ENCODE measurements at regions not wholly inside any gene's neighbourhood (a gene's known extent, or its start where the extent isn't known, plus 50 kb on each side); places are given as distances from the start of the nearest gene placed in this dataset.

DNA sequence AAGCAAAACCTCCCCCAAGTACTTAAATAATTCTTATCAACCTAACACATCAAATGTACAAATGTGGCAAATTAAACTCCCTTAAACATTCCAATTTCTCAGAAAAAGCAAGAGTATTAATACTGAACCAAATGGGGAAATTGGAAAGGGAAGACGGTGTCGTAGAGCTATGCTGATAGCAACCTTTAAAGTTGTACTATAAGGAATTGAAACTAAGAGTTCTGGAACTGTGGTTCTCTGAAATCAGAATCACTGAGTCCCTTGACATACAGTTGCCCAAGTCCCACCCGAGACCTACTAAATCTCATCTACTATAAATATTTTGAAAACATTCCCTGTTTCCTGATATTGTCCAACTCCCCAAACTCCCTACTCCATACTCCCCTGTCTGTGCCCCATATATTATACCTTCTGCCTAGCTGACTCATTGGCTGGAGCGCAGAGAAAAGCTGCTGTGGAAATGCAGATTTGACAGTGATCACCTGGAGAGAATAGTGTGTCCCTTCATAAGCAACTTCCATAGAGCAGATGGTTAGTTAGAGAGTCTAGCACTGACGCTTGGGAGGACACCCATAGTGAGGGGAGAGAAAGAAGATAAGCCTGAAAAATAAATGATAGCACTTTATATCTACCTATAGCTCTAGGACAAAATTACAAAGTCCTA lies 51.4 kb upstream of the ITM2B start:
- Histone ChIP-seq H3K4me1 (ENCODE audit: control insufficient read depth, insufficient read depth, low read length) (no peaks in the 10 kb centered on the region), H3K4me3 (ENCODE audit: low read length) (no peak overlapping the region), H3K36me3 (ENCODE audit: control insufficient read depth, insufficient read depth, low read length) (no peaks in the 10 kb centered on the region), H3K27ac (ENCODE audit: low read depth, low read length) (no peak overlapping the region), H3K9ac (ENCODE audit: low read length) (no peak overlapping the region), H3K27me3 (ENCODE audit: control insufficient read depth, insufficient read depth, low read length) (no peaks in the 10 kb centered on the region)

GRCh38 chr13:48178126-48178525 lies 54.9 kb upstream of the ITM2B start:
- H3K27ac ChIP-seq (ENCODE audit: low read depth, low read length) = no peak overlapping the region
- no peaks in the 10 kb centered on the region for H3K36me3 ChIP-seq (ENCODE audit: control insufficient read depth, insufficient read depth, low read length)
- no peak overlapping the region for H3K9ac ChIP-seq (ENCODE audit: low read length)
- H3K4me1 ChIP-seq (ENCODE audit: control insufficient read depth, insufficient read depth, low read length) = no peaks in the 10 kb centered on the region
- no peaks in the 10 kb centered on the region for H3K27me3 ChIP-seq (ENCODE audit: control insufficient read depth, insufficient read depth, low read length)
- H3K4me3 ChIP-seq (ENCODE audit: low read length) = no peak overlapping the region

DNA sequence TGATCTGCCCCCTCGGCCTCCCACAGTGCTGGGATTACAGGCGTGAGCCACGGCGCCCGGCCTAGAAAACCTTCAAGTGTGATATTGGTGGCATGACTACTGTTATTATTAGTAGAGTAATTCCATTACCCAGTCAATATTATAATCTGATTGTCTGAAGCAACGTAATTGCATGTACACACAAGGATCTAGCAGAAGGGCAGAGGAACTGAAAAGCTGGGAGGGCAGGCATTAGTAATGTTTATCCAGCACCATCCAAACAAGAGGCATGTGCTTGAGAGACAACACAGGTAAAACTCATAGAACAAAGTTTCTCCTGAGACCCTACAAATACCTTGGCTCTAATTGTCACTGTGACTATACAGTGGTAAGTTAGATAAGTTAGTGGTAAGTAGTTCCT lies 56.2 kb upstream of the ITM2B start:
- H3K4me3 ChIP-seq (ENCODE audit: low read length) = no peak overlapping the region
- H3K36me3 ChIP-seq (ENCODE audit: control insufficient read depth, insufficient read depth, low read length) = no peaks in the 10 kb centered on the region
- no peak overlapping the region for H3K27ac ChIP-seq (ENCODE audit: low read depth, low read length)

DNA sequence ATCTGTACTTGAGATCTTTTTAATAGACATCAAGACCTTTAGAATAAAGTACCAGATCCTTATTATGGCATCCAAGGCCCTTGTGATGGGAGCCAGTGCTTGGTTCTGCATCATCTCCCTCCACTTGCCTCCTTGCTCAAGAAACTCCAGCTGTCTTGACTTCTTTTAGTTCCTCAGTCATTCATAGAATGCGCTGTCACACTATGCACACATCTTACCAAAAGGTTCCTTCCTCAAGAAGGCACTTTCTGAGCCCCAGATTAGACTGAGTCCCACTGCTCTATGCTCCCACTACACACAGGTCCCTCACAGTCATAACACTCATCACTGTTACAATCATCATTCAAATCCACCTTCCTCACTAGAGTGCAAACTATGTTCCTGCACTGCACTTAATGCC lies 57.8 kb upstream of the ITM2B start:
- H3K27me3 ChIP-seq (ENCODE audit: control insufficient read depth, insufficient read depth, low read length) = no peaks in the 10 kb centered on the region
- H3K36me3 ChIP-seq (ENCODE audit: control insufficient read depth, insufficient read depth, low read length) = no peaks in the 10 kb centered on the region
- no peak overlapping the region for H3K9ac ChIP-seq (ENCODE audit: low read length)
- no peak overlapping the region for H3K4me3 ChIP-seq (ENCODE audit: low read length)
- no peaks in the 10 kb centered on the region for H3K4me1 ChIP-seq (ENCODE audit: control insufficient read depth, insufficient read depth, low read length)
- no peak overlapping the region for H3K27ac ChIP-seq (ENCODE audit: low read depth, low read length)

More for the DNA sequence above, 56.2 kb upstream of the ITM2B start:
- Histone ChIP-seq H3K4me1 (ENCODE audit: control insufficient read depth, insufficient read depth, low read length) (no peaks in the 10 kb centered on the region), H3K9ac (ENCODE audit: low read length) (no peak overlapping the region), H3K27me3 (ENCODE audit: control insufficient read depth, insufficient read depth, low read length) (no peaks in the 10 kb centered on the region)

- Histone ChIP-seq H3K27ac (ENCODE audit: low read depth, low read length) (no peak overlapping the region), H3K36me3 (ENCODE audit: control insufficient read depth, insufficient read depth, low read length) (no peaks in the 10 kb centered on the region), H3K27me3 (ENCODE audit: control insufficient read depth, insufficient read depth, low read length) (no peaks in the 10 kb centered on the region), H3K4me1 (ENCODE audit: control insufficient read depth, insufficient read depth, low read length) (no peaks in the 10 kb centered on the region), H3K4me3 (ENCODE audit: low read length) (no peak overlapping the region), H3K9ac (ENCODE audit: low read length) (no peak overlapping the region)
These were observed 65.1 kb upstream of the ITM2B start for GRCh38 chr13:48167866-48168265.

GRCh38 chr13:48165727-48166126 lies 67.3 kb upstream of the ITM2B start:
- Histone ChIP-seq H3K4me3 (ENCODE audit: low read length) (no peak overlapping the region), H3K36me3 (ENCODE audit: control insufficient read depth, insufficient read depth, low read length) (no peaks in the 10 kb centered on the region)

GRCh38 chr13:48165063-48165462 lies 67.9 kb upstream of the ITM2B start:
- H3K27me3 ChIP-seq (ENCODE audit: control insufficient read depth, insufficient read depth, low read length) = no peaks in the 10 kb centered on the region
- no peaks in the 10 kb centered on the region for H3K4me1 ChIP-seq (ENCODE audit: control insufficient read depth, insufficient read depth, low read length)
- H3K4me3 ChIP-seq (ENCODE audit: low read length) = no peak overlapping the region
- no peak overlapping the region for H3K9ac ChIP-seq (ENCODE audit: low read length)
- no peaks in the 10 kb centered on the region for H3K36me3 ChIP-seq (ENCODE audit: control insufficient read depth, insufficient read depth, low read length)
- no peak overlapping the region for H3K27ac ChIP-seq (ENCODE audit: low read depth, low read length)

More at GRCh38 chr13:48165727-48166126, 67.3 kb upstream of the ITM2B start:
- Histone ChIP-seq H3K27me3 (ENCODE audit: control insufficient read depth, insufficient read depth, low read length) (no peaks in the 10 kb centered on the region), H3K9ac (ENCODE audit: low read length) (no peak overlapping the region), H3K4me1 (ENCODE audit: control insufficient read depth, insufficient read depth, low read length) (no peaks in the 10 kb centered on the region), H3K27ac (ENCODE audit: low read depth, low read length) (no peak overlapping the region)

DNA sequence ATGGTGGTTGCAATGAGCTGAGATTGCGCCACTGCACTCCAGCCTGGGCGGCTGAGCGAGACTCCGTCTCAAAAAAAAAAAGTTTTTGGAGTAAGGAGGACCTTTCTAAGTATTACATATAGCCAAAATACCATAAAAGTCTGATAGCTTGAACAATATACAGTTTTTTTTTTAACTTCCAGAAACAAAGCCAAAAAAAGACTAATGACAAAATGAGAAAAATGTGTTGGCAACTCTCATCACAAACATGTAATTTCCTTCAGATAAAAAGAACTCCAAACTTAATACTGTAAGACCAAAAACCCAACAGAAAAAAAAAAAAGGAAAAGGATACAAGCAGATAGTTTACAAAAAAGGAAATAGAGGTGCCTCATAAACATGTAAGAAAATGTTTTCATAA lies 68.2 kb upstream of the MED4 start:
- no peak overlapping the region for H3K9ac ChIP-seq (ENCODE audit: low read length)
- H3K4me3 ChIP-seq (ENCODE audit: low read length) = no peak overlapping the region
- no peaks in the 10 kb centered on the region for H3K27me3 ChIP-seq (ENCODE audit: control insufficient read depth, insufficient read depth, low read length)
- H3K36me3 ChIP-seq (ENCODE audit: control insufficient read depth, insufficient read depth, low read length) = no peaks in the 10 kb centered on the region
- H3K27ac ChIP-seq (ENCODE audit: low read depth, low read length) = no peak overlapping the region
- no peaks in the 10 kb centered on the region for H3K4me1 ChIP-seq (ENCODE audit: control insufficient read depth, insufficient read depth, low read length)

DNA sequence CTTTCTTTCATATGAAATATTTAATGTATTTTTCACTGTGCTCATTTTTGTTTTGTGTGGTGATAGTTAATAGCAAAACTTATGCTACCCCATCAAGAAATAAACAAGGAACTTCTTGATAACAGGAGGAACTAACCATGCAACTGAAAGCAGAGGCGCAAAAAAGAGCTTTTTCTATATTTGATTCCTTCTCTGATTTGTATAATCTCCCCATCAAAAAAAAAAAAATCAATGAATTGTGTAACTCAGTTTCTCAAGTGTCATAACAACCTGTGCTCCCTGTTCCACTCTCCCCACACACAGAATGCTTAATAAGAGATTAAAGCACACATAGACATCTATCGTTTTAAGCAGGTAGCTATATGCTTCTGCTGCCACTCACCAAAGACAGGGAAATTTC lies 67.3 kb upstream of the MED4 start:
- Histone ChIP-seq H3K4me3 (ENCODE audit: low read length) (no peak overlapping the region), H3K9ac (ENCODE audit: low read length) (no peak overlapping the region), H3K4me1 (ENCODE audit: control insufficient read depth, insufficient read depth, low read length) (no peaks in the 10 kb centered on the region), H3K27ac (ENCODE audit: low read depth, low read length) (no peak overlapping the region), H3K36me3 (ENCODE audit: control insufficient read depth, insufficient read depth, low read length) (no peaks in the 10 kb centered on the region), H3K27me3 (ENCODE audit: control insufficient read depth, insufficient read depth, low read length) (no peaks in the 10 kb centered on the region)

DNA sequence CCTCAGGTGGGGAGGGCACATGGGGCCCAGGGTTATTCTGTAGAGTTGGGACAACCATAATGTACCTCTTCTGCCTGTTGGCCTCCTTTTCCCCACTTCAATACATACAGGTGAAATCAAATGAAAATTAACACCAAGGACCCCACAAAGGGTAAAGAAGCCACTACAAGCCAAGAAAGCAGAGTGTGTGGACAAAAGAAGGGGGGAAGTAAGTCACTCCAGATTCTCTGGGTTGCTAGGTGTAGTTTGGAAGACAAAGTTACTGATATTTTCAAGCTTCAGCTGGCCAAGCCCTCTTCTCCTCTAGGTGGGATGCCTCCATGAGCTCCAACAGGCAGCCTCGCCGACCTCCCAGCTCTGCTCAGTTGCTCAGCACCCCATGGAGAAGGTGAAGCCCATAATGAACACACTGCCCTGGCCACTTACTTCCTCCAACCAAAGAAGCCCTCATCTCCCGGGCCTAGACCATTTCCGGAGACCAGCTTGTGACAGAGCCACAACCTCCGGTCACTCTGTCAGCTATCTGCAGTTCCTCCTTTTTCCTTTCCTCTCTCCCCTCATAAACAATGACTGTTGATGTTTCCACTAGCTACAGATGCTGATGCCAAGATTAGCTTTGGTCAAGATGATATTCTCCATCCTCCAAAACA lies 66.8 kb upstream of the MED4 start:
- H3K9ac ChIP-seq (ENCODE audit: low read length) = no peak overlapping the region
- peak overlapping the region; percentile 49 for H3K27ac ChIP-seq (ENCODE audit: low read depth, low read length)
- H3K27me3 ChIP-seq (ENCODE audit: control insufficient read depth, insufficient read depth, low read length) = no peaks in the 10 kb centered on the region
- H3K4me1 ChIP-seq (ENCODE audit: control insufficient read depth, insufficient read depth, low read length) = no peaks in the 10 kb centered on the region
- no peak overlapping the region for H3K4me3 ChIP-seq (ENCODE audit: low read length)
- H3K36me3 ChIP-seq (ENCODE audit: control insufficient read depth, insufficient read depth, low read length) = no peaks in the 10 kb centered on the region

GRCh38 chr13:48160606-48161278 lies 65.8 kb upstream of the MED4 start:
- Histone ChIP-seq H3K9ac (ENCODE audit: low read length) (no peak overlapping the region), H3K36me3 (ENCODE audit: control insufficient read depth, insufficient read depth, low read length) (no peaks in the 10 kb centered on the region), H3K4me3 (ENCODE audit: low read length) (no peak overlapping the region), H3K4me1 (ENCODE audit: control insufficient read depth, insufficient read depth, low read length) (no peaks in the 10 kb centered on the region), H3K27ac (ENCODE audit: low read depth, low read length) (no peak overlapping the region), H3K27me3 (ENCODE audit: control insufficient read depth, insufficient read depth, low read length) (no peaks in the 10 kb centered on the region)

DNA sequence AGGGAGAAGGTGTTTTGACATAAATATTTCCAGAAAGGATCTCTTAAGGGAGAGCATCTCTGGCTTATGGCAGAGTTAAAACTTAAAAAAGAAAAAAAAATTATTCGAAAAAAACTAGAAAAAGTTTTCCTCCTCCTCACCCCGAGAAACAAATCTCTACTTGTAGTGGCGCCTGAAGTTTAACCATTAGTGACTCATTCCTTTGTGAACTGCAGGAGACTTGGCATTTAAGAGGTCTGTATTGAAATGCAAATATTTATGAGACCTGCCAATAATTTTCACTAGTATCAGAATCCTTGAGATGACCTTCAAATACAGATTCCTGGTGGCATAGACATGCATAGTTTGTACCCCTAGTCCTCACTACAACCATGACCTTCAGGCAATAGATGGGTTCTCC lies 64.9 kb upstream of the MED4 start:
- H3K9ac ChIP-seq (ENCODE audit: low read length) = no peak overlapping the region
- no peaks in the 10 kb centered on the region for H3K36me3 ChIP-seq (ENCODE audit: control insufficient read depth, insufficient read depth, low read length)
- no peaks in the 10 kb centered on the region for H3K4me1 ChIP-seq (ENCODE audit: control insufficient read depth, insufficient read depth, low read length)
- no peak overlapping the region for H3K27ac ChIP-seq (ENCODE audit: low read depth, low read length)
- H3K4me3 ChIP-seq (ENCODE audit: low read length) = no peak overlapping the region
- no peaks in the 10 kb centered on the region for H3K27me3 ChIP-seq (ENCODE audit: control insufficient read depth, insufficient read depth, low read length)

GRCh38 chr13:48159401-48159800 lies 64.5 kb upstream of the MED4 start:
- H3K27ac ChIP-seq (ENCODE audit: low read depth, low read length) = no peak overlapping the region
- no peaks in the 10 kb centered on the region for H3K27me3 ChIP-seq (ENCODE audit: control insufficient read depth, insufficient read depth, low read length)
- H3K4me3 ChIP-seq (ENCODE audit: low read length) = no peak overlapping the region
- H3K9ac ChIP-seq (ENCODE audit: low read length) = no peak overlapping the region
- H3K4me1 ChIP-seq (ENCODE audit: control insufficient read depth, insufficient read depth, low read length) = no peaks in the 10 kb centered on the region
- no peaks in the 10 kb centered on the region for H3K36me3 ChIP-seq (ENCODE audit: control insufficient read depth, insufficient read depth, low read length)
